ENCODE measurements at regions not wholly inside any gene's neighbourhood (a gene's known extent, or its start where the extent isn't known, plus 50 kb on each side); places are given as distances from the start of the nearest gene placed in this dataset.

- TF ChIP-seq EZH2 (IDR thresholded peaks at IDR 0.05; ENCODE audit: borderline replicate concordance, low read length) (no peak), CTCF (conservative IDR thresholded peaks at IDR 0.05 in 1 of 2, IDR thresholded peaks at IDR 0.05 in 1 of 2; ENCODE audit: extremely low read depth in 1 of 2, insufficient read depth in 1 of 2, low read depth in 1 of 2, low read length in 2 of 2) (no peak)
These were observed 135.6 kb upstream of the SLC22A23 start for GRCh38 chr6:3592371-3592941.

Measured in mammary epithelial cell (primary cell).